Ascending aorta (tissue), 2 donors: ENCODE measurements at regions not wholly inside any gene's neighbourhood (a gene's known extent, or its start where the extent isn't known, plus 50 kb on each side); places are given as distances from the start of the nearest gene placed in this dataset.
A peak's percentile ranks its signal among the peaks of the same experiment; 100 is the strongest.

Source experiments
- DNase-seq, 2 donors: peaks; one replicate each; pipeline ENCODE4 v3.0.0-alpha.2; 2019; ENCODE audit warnings: low spot score in 2 of 2
- H3K27ac ChIP-seq, 2 donors: fragments of 200-600 bp; sonication (generic); one replicate each; pipeline ENCODE4 v1.5.1; 2016 to 2017; ENCODE audit warnings: mild to moderate bottlenecking in 1 of 2
- H3K27me3 ChIP-seq: fragments of 200-600 bp; sonication (generic); one replicate; pipeline ENCODE4 v1.5.1; 2017
- H3K36me3 ChIP-seq, 2 donors: fragments of 200-600 bp; sonication (generic); one replicate each; pipeline ENCODE4 v1.5.1; 2016
- H3K4me1 ChIP-seq, 2 donors: fragments of 200-600 bp; sonication (generic); one replicate each; pipeline ENCODE4 v1.5.1; 2016 to 2017; ENCODE audit warnings: mild to moderate bottlenecking in 1 of 2
- H3K4me3 ChIP-seq, 2 donors: fragments of 200-600 bp; sonication (generic); one replicate each; pipeline ENCODE4 v1.5.1; 2016 to 2017; ENCODE audit warnings: mild to moderate bottlenecking in 1 of 2
- H3K9me3 ChIP-seq, 2 donors: fragments of 200-600 bp; sonication (generic); one replicate each; pipeline ENCODE4 v1.5.1; 2016
- CTCF ChIP-seq, 3 experiments: fragments of 200-600 bp in 2 of 3; fragments of 450-650 bp in 1 of 3; sonication (generic) in 2 of 3; IDR thresholded peaks; one replicate each; pipeline ENCODE4 v1.5.1; 2016 to 2019; ENCODE audit warnings: antibody characterized with exemption in 3 of 3, mild to moderate bottlenecking in 1 of 3, moderate library complexity in 1 of 3
- intact Hi-C: fragments of 100-400 bp; cut with DNase I; formaldehyde crosslinking; loops from one replicate; pipeline ENCODE4 v1.15.1; 2023

GRCh38 chr10:132481690-132482089 lies 55.9 kb upstream of the INPP5A start:
- no peak overlapping the region for H3K4me3 ChIP-seq
- intact Hi-C loops: no loop called here
- no peaks in the 10 kb centered on the region for H3K4me1 ChIP-seq
- no peak for TF ChIP-seq CTCF (IDR thresholded peaks at IDR 0.05)
- DNase-seq: no peak
- H3K27ac ChIP-seq: peak overlapping the region in 1 of 2 donors; percentile 60
- H3K36me3 ChIP-seq: no peaks in the 10 kb centered on the region
- no peaks in the 10 kb centered on the region for H3K9me3 ChIP-seq
- H3K27me3 ChIP-seq: peaks cover 4% of the 10 kb centered on the region

GRCh38 chr10:132482090-132482800 lies 55.3 kb upstream of the INPP5A start:
- H3K4me1 ChIP-seq: no peaks in the 10 kb centered on the region

GRCh38 chr10:132483394-132483793 lies 54.2 kb upstream of the INPP5A start:
- intact Hi-C loops: no loop called here
- H3K27ac ChIP-seq: no peak overlapping the region

More at GRCh38 chr10:132482090-132482800, 55.3 kb upstream of the INPP5A start:
- Histone ChIP-seq H3K36me3 (no peaks in the 10 kb centered on the region), H3K4me3 (no peak overlapping the region), H3K27me3 (peaks cover 4% of the 10 kb centered on the region), H3K9me3 (no peaks in the 10 kb centered on the region), H3K27ac (peak overlapping the region in 1 of 2 donors; percentile 60)
- intact Hi-C loops: no loop called here
- TF ChIP-seq CTCF (IDR thresholded peaks at IDR 0.05): no peak
- DNase-seq: no peak

GRCh38 chr10:132484922-132485321 lies 52.7 kb upstream of the INPP5A start:
- Histone ChIP-seq H3K27ac (no peak overlapping the region), H3K4me3 (no peak overlapping the region), H3K27me3 (no peaks in the 10 kb centered on the region), H3K4me1 (peaks cover 4 to 10% of the 10 kb centered on the region in 2 donors), H3K9me3 (no peaks in the 10 kb centered on the region), H3K36me3 (no peaks in the 10 kb centered on the region)
- no peak for TF ChIP-seq CTCF (IDR thresholded peaks at IDR 0.05)
- intact Hi-C loops: no loop called here
- no peak for DNase-seq

More at GRCh38 chr10:132483394-132483793, 54.2 kb upstream of the INPP5A start:
- TF ChIP-seq CTCF (IDR thresholded peaks at IDR 0.05): no peak
- no peak for DNase-seq
- no peak overlapping the region for H3K4me3 ChIP-seq
- no peaks in the 10 kb centered on the region for H3K36me3 ChIP-seq
- H3K4me1 ChIP-seq: no peaks in the 10 kb centered on the region
- H3K9me3 ChIP-seq: no peaks in the 10 kb centered on the region
- H3K27me3 ChIP-seq: no peaks in the 10 kb centered on the region

- no peak for DNase-seq
- Histone ChIP-seq H3K36me3 (no peaks in the 10 kb centered on the region), H3K9me3 (no peaks in the 10 kb centered on the region), H3K4me3 (no peak overlapping the region), H3K4me1 (peaks cover 4 to 10% of the 10 kb centered on the region in 2 donors), H3K27me3 (no peaks in the 10 kb centered on the region), H3K27ac (no peak overlapping the region)
- TF ChIP-seq CTCF (IDR thresholded peaks at IDR 0.05): no peak
- intact Hi-C loops: no loop called here
Measured at GRCh38 chr10:132485391-132485790, 52.2 kb upstream of the INPP5A start.
